HEK293T (cell line): ENCODE measurements at regions not wholly inside any gene's neighbourhood (a gene's known extent, or its start where the extent isn't known, plus 50 kb on each side); places are given as distances from the start of the nearest gene placed in this dataset.

Source experiments
- CTCF ChIA-PET: fragments of 350-600 bp; formaldehyde crosslinking; extraction: SDS; loops from one replicate; lab custom pipeline; 2021; ENCODE audit warnings: antibody characterized with exemption, inconsistent platforms; lab: Yijun Ruan, JAX
- POLR2A ChIA-PET: fragments of 350-600 bp; formaldehyde crosslinking; extraction: SDS; loops from one replicate; lab custom pipeline; 2020; ENCODE audit warnings: antibody characterized with exemption, inconsistent platforms; lab: Yijun Ruan, JAX
- DNase-seq: peaks from one replicate; pipeline ENCODE4 v3.0.0; 2012; ENCODE audit warnings: mixed read lengths; ENCODE audit errors: extremely low spot score
- ARNT ChIP-seq: fragments of 450-650 bp; IDR thresholded peaks from 2 replicates; pipeline ENCODE4 v1.6.1; 2017; ENCODE audit warnings: mild to moderate bottlenecking
- BHLHE40 ChIP-seq: fragments of 450-650 bp; IDR thresholded peaks from 2 replicates; pipeline ENCODE4 v1.6.1; 2016; ENCODE audit warnings: mild to moderate bottlenecking, moderate library complexity, borderline replicate concordance
- CTBP1 ChIP-seq: fragments of 450-650 bp; IDR thresholded peaks from 2 replicates; pipeline ENCODE4 v1.6.1; 2016; ENCODE audit warnings: borderline replicate concordance
- ELF4 ChIP-seq: fragments of 450-650 bp; IDR thresholded peaks from 2 replicates; pipeline ENCODE4 v1.6.1; 2017; ENCODE audit warnings: antibody characterized with exemption
- FOXA1 ChIP-seq: fragments of 450-650 bp; IDR thresholded peaks from 2 replicates; pipeline ENCODE4 v1.6.1; 2016; ENCODE audit warnings: mild to moderate bottlenecking
- FOXK2 ChIP-seq: fragments of 450-650 bp; IDR thresholded peaks from 2 replicates; pipeline ENCODE4 v1.6.1; 2016; ENCODE audit warnings: mild to moderate bottlenecking
- FOXM1 ChIP-seq: fragments of 450-650 bp; IDR thresholded peaks from 2 replicates; pipeline ENCODE4 v1.6.1; 2017; ENCODE audit warnings: mild to moderate bottlenecking, borderline replicate concordance
- HDGF ChIP-seq: fragments of 450-650 bp; IDR thresholded peaks from 2 replicates; pipeline ENCODE4 v1.6.1; 2017; ENCODE audit warnings: antibody characterized with exemption, borderline replicate concordance
- L3MBTL2 ChIP-seq: fragments of 450-650 bp; conservative IDR thresholded peaks from 2 replicates; pipeline ENCODE4 v1.6.1; 2016; ENCODE audit warnings: mild to moderate bottlenecking
- LEF1 ChIP-seq: fragments of 450-650 bp; IDR thresholded peaks from 2 replicates; pipeline ENCODE4 v1.6.1; 2017; ENCODE audit warnings: mild to moderate bottlenecking, borderline replicate concordance
- NFRKB ChIP-seq: fragments of 450-650 bp; IDR thresholded peaks from 2 replicates; pipeline ENCODE4 v1.6.1; 2016; ENCODE audit warnings: mild to moderate bottlenecking, moderate library complexity
- SP1 ChIP-seq: fragments of 450-650 bp; IDR thresholded peaks from 2 replicates; pipeline ENCODE4 v1.6.1; 2017
- SUZ12 ChIP-seq: fragments of 450-650 bp; IDR thresholded peaks from 2 replicates; pipeline ENCODE4 v1.6.1; 2016; ENCODE audit warnings: mild to moderate bottlenecking
- TARDBP ChIP-seq: fragments of 450-650 bp; IDR thresholded peaks from 2 replicates; pipeline ENCODE4 v1.6.1; 2016
- ZNF384 ChIP-seq: fragments of 450-650 bp; IDR thresholded peaks from 2 replicates; pipeline ENCODE4 v1.6.1; 2016
- TF ChIP-seq, protein P1 (sequence below): fragments of 450-650 bp; IDR thresholded peaks from 2 replicates; pipeline ENCODE4 v1.6.1; 2016

GRCh38 chr6:131510094-131510493, 62.9 kb upstream of the ARG1 start:
- no peak for DNase-seq
- ChIA-PET POLR2A (no interaction called here), CTCF (no interaction called here)
- TF ChIP-seq ELF4 (no peak), ZNF384 (no peak), BHLHE40 (no peak), NFRKB (no peak), LEF1 (no peak), FOXK2 (no peak), L3MBTL2 (no peak), CTBP1 (no peak), HDGF (no peak), ARNT (no peak), FOXM1 (no peak), FOXA1 (no peak)
- TF ChIP-seq, protein P1, sequence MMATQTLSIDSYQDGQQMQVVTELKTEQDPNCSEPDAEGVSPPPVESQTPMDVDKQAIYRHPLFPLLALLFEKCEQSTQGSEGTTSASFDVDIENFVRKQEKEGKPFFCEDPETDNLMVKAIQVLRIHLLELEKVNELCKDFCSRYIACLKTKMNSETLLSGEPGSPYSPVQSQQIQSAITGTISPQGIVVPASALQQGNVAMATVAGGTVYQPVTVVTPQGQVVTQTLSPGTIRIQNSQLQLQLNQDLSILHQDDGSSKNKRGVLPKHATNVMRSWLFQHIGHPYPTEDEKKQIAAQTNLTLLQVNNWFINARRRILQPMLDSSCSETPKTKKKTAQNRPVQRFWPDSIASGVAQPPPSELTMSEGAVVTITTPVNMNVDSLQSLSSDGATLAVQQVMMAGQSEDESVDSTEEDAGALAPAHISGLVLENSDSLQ: no peak

DNA sequence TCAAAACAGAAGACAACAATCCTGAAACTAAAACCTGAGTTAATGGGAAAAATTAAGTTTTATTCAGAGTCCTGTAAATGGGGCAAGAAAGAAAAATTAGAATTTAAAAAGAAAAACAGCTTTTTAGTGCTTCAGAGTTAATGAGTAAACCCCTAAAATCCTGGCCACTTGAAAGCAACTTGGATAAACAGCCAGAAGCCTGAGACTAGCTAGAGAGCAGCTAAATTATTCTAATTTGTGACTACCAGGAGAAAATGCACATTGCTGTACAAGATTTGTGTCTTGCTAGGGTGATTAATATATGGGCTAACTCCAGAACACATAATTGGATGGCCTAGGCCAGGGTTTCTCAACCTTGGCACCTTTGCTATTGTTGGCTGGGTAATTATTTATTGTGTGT, 62.4 kb upstream of the ARG1 start:
- ChIA-PET POLR2A (no interaction called here), CTCF (interaction anchor here (0.6 kb wide), 1 partner anchor 27 kb away, joined by 3 read pairs; no protein-coding TSS in a partner anchor)
- DNase-seq: no peak
- TF ChIP-seq ARNT (no peak), L3MBTL2 (no peak), NFRKB (no peak), FOXM1 (no peak), ZNF384 (no peak), TARDBP (no peak), FOXA1 (no peak), HDGF (no peak), BHLHE40 (no peak), LEF1 (no peak), SP1 (no peak), CTBP1 (no peak)

- DNase-seq: peak; percentile 71
- POLR2A ChIA-PET: no interaction called here
Measured at GRCh38 chr6:131519670-131520436, 53.2 kb upstream of the ARG1 start.

More at GRCh38 chr6:131519670-131520436, 53.2 kb upstream of the ARG1 start:
- TF ChIP-seq ARNT (no peak), TARDBP (no peak), FOXM1 (no peak), LEF1 (no peak), FOXA1 (no peak), ELF4 (no peak), L3MBTL2 (no peak), SUZ12 (no peak), BHLHE40 (no peak), FOXK2 (no peak), SP1 (no peak), CTBP1 (no peak), NFRKB (no peak), ZNF384 (no peak), HDGF (no peak)
- TF ChIP-seq, protein P1: no peak
- CTCF ChIA-PET: interaction anchor here (0.6 to 1.8 kb wide), 9 partner anchors 14 to 1114 kb away, joined by 3 to 13 read pairs (median 4); partner anchors contain the start of gene MED23
